PC-9 (cell line): ENCODE measurements at regions not wholly inside any gene's neighbourhood (a gene's known extent, or its start where the extent isn't known, plus 50 kb on each side); places are given as distances from the start of the nearest gene placed in this dataset.

Experiments used
- BruUV-seq: library from RNA; stranded (reverse); fragments of 400-500 nt; replicated peaks from 2 replicates; lab custom pipeline; 2021; lab: Mats Ljungman, UMichigan
- CTCF ChIA-PET: fragments of 300-600 bp; sonication (Branson Sonifier 250); formaldehyde crosslinking; loops from one replicate; lab custom pipeline; 2022; ENCODE audit warnings: antibody characterized with exemption; lab: Charles Lee
- POLR2A ChIA-PET: fragments of 300-600 bp; sonication (Branson Sonifier 250); formaldehyde crosslinking; loops from one replicate; lab custom pipeline; 2022; ENCODE audit warnings: antibody characterized with exemption; ENCODE audit not compliant: unreplicated experiment; lab: Charles Lee
- DNase-seq, 2 experiments: peaks; one replicate each; pipeline versions ENCODE4 v3.0.0 to v3.0.0-alpha.2; 2015 to 2022; ENCODE audit warnings: mixed read lengths in 1 of 2
- H2AFZ ChIP-seq: fragments of 200-600 bp; sonication (generic); 2 replicates; pipeline ENCODE4 v1.8.1; 2017; ENCODE audit warnings: antibody characterized with exemption
- H3F3A ChIP-seq: fragments of 200-600 bp; sonication (generic); 2 replicates; pipeline ENCODE4 v1.8.1; 2017; ENCODE audit warnings: antibody characterized with exemption, mild to moderate bottlenecking, low read depth; ENCODE audit not compliant: insufficient read depth
- H3K27ac ChIP-seq: fragments of 200-600 bp; sonication (generic); 2 replicates; pipeline ENCODE4 v1.6.1; 2016; ENCODE audit warnings: mixed run types
- H3K27me3 ChIP-seq: fragments of 200-600 bp; sonication (generic); 2 replicates; pipeline ENCODE4 v1.6.1; 2016; ENCODE audit warnings: low read depth, mixed run types; ENCODE audit not compliant: insufficient read depth
- H3K36me3 ChIP-seq: fragments of 200-600 bp; sonication (generic); 2 replicates; pipeline ENCODE4 v1.6.1; 2016; ENCODE audit warnings: low read depth, mixed run types
- H3K4me1 ChIP-seq: fragments of 200-600 bp; sonication (generic); replicated peaks from 2 replicates; pipeline ENCODE4 v1.6.1; 2016; ENCODE audit warnings: mixed run types; ENCODE audit not compliant: insufficient read depth
- H3K4me2 ChIP-seq: fragments of 200-600 bp; sonication (generic); 2 replicates; pipeline ENCODE4 v1.6.1; 2017; ENCODE audit warnings: mixed run types
- H3K4me3 ChIP-seq: fragments of 200-600 bp; sonication (generic); 2 replicates; pipeline ENCODE4 v1.6.1; 2016; ENCODE audit warnings: mixed run types
- H3K79me2 ChIP-seq: fragments of 200-600 bp; sonication (generic); 2 replicates; pipeline ENCODE4 v1.6.1; 2017; ENCODE audit warnings: low read depth, mixed run types
- H3K9me2 ChIP-seq: fragments of 200-600 bp; sonication (generic); 2 replicates; pipeline ENCODE4 v1.8.1; 2017; ENCODE audit warnings: mild to moderate bottlenecking; ENCODE audit not compliant: insufficient read depth
- H3K9me3 ChIP-seq: fragments of 200-600 bp; sonication (generic); 2 replicates; pipeline ENCODE4 v1.8.1; 2016; ENCODE audit warnings: low read depth; ENCODE audit not compliant: insufficient read depth
- H4K20me1 ChIP-seq: fragments of 200-600 bp; sonication (generic); 2 replicates; pipeline ENCODE4 v1.8.1; 2017; ENCODE audit not compliant: insufficient read depth
- EZH2 ChIP-seq: fragments of 200-600 bp; sonication (generic); IDR thresholded peaks from 2 replicates; pipeline ENCODE4 v1.8.0; 2017; ENCODE audit warnings: antibody characterized with exemption, low read depth
- intact Hi-C: fragments of 100-400 bp; cut with micrococcal nuclease; formaldehyde crosslinking; loops from one replicate; pipeline ENCODE4 v1.10.0; 2022; ENCODE audit not compliant: unreplicated experiment
- TF ChIP-seq, protein P1 (sequence below): fragments of 200-600 bp; sonication (generic); conservative IDR thresholded peaks from 2 replicates; pipeline ENCODE4 v1.6.1; 2017; ENCODE audit warnings: mixed run types, antibody characterized with exemption, mild to moderate bottlenecking, moderate library complexity

GRCh38 chr6:69449887-69450286 lies 346.9 kb downstream of the LMBRD1 start:
- no peaks in the 10 kb centered on the region for H3F3A ChIP-seq
- H3K79me2 ChIP-seq: no peaks in the 10 kb centered on the region
- H3K9me2 ChIP-seq: no peaks in the 10 kb centered on the region
- H3K27me3 ChIP-seq: no peaks in the 10 kb centered on the region
- no peak overlapping the region for H3K4me3 ChIP-seq
- DNase-seq: no peak
- BruUV-seq: no TSS peak
- no peak overlapping the region for H3K27ac ChIP-seq
- H4K20me1 ChIP-seq: no peaks in the 10 kb centered on the region
- no peaks in the 10 kb centered on the region for H3K9me3 ChIP-seq
- H3K4me2 ChIP-seq: no peak overlapping the region
- no peaks in the 10 kb centered on the region for H3K4me1 ChIP-seq
- ChIA-PET CTCF (no interaction called here), POLR2A (no interaction called here)
- TF ChIP-seq, protein P1, sequence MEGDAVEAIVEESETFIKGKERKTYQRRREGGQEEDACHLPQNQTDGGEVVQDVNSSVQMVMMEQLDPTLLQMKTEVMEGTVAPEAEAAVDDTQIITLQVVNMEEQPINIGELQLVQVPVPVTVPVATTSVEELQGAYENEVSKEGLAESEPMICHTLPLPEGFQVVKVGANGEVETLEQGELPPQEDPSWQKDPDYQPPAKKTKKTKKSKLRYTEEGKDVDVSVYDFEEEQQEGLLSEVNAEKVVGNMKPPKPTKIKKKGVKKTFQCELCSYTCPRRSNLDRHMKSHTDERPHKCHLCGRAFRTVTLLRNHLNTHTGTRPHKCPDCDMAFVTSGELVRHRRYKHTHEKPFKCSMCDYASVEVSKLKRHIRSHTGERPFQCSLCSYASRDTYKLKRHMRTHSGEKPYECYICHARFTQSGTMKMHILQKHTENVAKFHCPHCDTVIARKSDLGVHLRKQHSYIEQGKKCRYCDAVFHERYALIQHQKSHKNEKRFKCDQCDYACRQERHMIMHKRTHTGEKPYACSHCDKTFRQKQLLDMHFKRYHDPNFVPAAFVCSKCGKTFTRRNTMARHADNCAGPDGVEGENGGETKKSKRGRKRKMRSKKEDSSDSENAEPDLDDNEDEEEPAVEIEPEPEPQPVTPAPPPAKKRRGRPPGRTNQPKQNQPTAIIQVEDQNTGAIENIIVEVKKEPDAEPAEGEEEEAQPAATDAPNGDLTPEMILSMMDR: no peak
- no peak for TF ChIP-seq EZH2
- H2AFZ ChIP-seq: no peak overlapping the region
- H3K36me3 ChIP-seq: no peaks in the 10 kb centered on the region
- intact Hi-C loops: no loop called here
